SK-N-SH treated with all-trans-retinoic acid at 6 μM for 48 hours (cell line): ENCODE measurements at regions not wholly inside any gene's neighbourhood (a gene's known extent, or its start where the extent isn't known, plus 50 kb on each side); places are given as distances from the start of the nearest gene placed in this dataset.

Experiments used
- ATAC-seq: fragments of 200-7000 bp; cut with Tn5 transposase; 3 replicates; pipeline ENCODE4 v1.9.1; 2020; ENCODE audit warnings: mild to moderate bottlenecking, moderate library complexity
- ARNTL ChIP-seq: fragments of 450-650 bp; formaldehyde crosslinking; IDR thresholded peaks from 2 replicates; pipeline ENCODE4 v1.5.0; 2020; ENCODE audit warnings: low read depth, mild to moderate bottlenecking, moderate library complexity, borderline replicate concordance
- BACH2 ChIP-seq: fragments of 250-450 bp; sonication (Bioruptor Pico); IDR thresholded peaks from 2 replicates; pipeline ENCODE4 v1.9.0; 2021; ENCODE audit warnings: mild to moderate bottlenecking, borderline replicate concordance
- CREB5 ChIP-seq: fragments of 250-450 bp; sonication (Bioruptor Pico); IDR thresholded peaks from 2 replicates; pipeline ENCODE4 v1.5.1; 2020; ENCODE audit warnings: low read depth, mild to moderate bottlenecking, moderate library complexity
- CSDC2 ChIP-seq: fragments of 250-450 bp; sonication (Bioruptor Pico); IDR thresholded peaks from 2 replicates; pipeline ENCODE4 v1.5.0; 2020; ENCODE audit warnings: mild to moderate bottlenecking, moderate library complexity
- CSRNP3 ChIP-seq: fragments of 250-450 bp; sonication (Bioruptor Pico); IDR thresholded peaks from 2 replicates; pipeline ENCODE4 v1.5.1; 2021; ENCODE audit warnings: mild to moderate bottlenecking, moderate library complexity
- ESRRG ChIP-seq: fragments of 250-450 bp; sonication (Bioruptor Pico); IDR thresholded peaks from 2 replicates; pipeline ENCODE4 v1.6.1; 2021; ENCODE audit warnings: mild to moderate bottlenecking
- GLIS3 ChIP-seq: fragments of 250-450 bp; sonication (Bioruptor Pico); IDR thresholded peaks from 2 replicates; pipeline ENCODE4 v1.5.0; 2020; ENCODE audit warnings: mild to moderate bottlenecking, moderate library complexity
- ISL1 ChIP-seq: fragments of 250-450 bp; sonication (Bioruptor Pico); IDR thresholded peaks from 2 replicates; pipeline ENCODE4 v2.1.2; 2022; ENCODE audit warnings: mild to moderate bottlenecking, moderate library complexity
- OSR1 ChIP-seq: fragments of 250-450 bp; sonication (Bioruptor Pico); IDR thresholded peaks from 2 replicates; pipeline ENCODE4 v1.8.0; 2022; ENCODE audit warnings: moderate library complexity, mild to moderate bottlenecking, inconsistent platforms
- PATZ1 ChIP-seq: fragments of 250-450 bp; sonication (Bioruptor Pico); IDR thresholded peaks from 2 replicates; pipeline ENCODE4 v1.8.0; 2020; ENCODE audit warnings: mild to moderate bottlenecking, moderate library complexity, borderline replicate concordance
- POU6F1 ChIP-seq: fragments of 250-450 bp; sonication (Bioruptor Pico); IDR thresholded peaks from 2 replicates; pipeline ENCODE4 v1.8.0; 2021; ENCODE audit warnings: low read depth, mild to moderate bottlenecking, moderate library complexity, borderline replicate concordance
- PPARA ChIP-seq: fragments of 250-450 bp; sonication (Bioruptor Pico); IDR thresholded peaks from 2 replicates; pipeline ENCODE4 v1.5.0; 2020; ENCODE audit warnings: mild to moderate bottlenecking, borderline replicate concordance
- RARB ChIP-seq: fragments of 250-450 bp; sonication (Bioruptor Pico); IDR thresholded peaks from 2 replicates; pipeline ENCODE4 v1.8.0; 2021; ENCODE audit warnings: mild to moderate bottlenecking, moderate library complexity
- SNAI2 ChIP-seq: fragments of 250-450 bp; sonication (Bioruptor Pico); IDR thresholded peaks from 2 replicates; pipeline ENCODE4 v1.5.0; 2020; ENCODE audit warnings: mild to moderate bottlenecking, moderate library complexity
- TCF4 ChIP-seq: fragments of 250-450 bp; sonication (Bioruptor Pico); IDR thresholded peaks from 2 replicates; pipeline ENCODE4 v1.8.0; 2021; ENCODE audit warnings: mild to moderate bottlenecking, moderate library complexity, borderline replicate concordance
- TOX ChIP-seq: fragments of 250-450 bp; sonication (Bioruptor Pico); IDR thresholded peaks from 2 replicates; pipeline ENCODE4 v1.8.0; 2021; ENCODE audit warnings: mild to moderate bottlenecking, moderate library complexity, borderline replicate concordance
- ZC3H10 ChIP-seq: fragments of 250-450 bp; sonication (Bioruptor Pico); IDR thresholded peaks from 2 replicates; pipeline ENCODE4 v1.5.1; 2021; ENCODE audit warnings: mild to moderate bottlenecking, moderate library complexity
- ZFP3 ChIP-seq: fragments of 250-450 bp; sonication (Bioruptor Pico); IDR thresholded peaks from 2 replicates; pipeline ENCODE4 v1.5.0; 2020; ENCODE audit warnings: mild to moderate bottlenecking, moderate library complexity
- ZFP30 ChIP-seq: fragments of 450-650 bp; formaldehyde crosslinking; IDR thresholded peaks from 2 replicates; pipeline ENCODE4 v1.5.0; 2022; ENCODE audit warnings: mild to moderate bottlenecking, moderate library complexity
- ZNF565 ChIP-seq: fragments of 450-650 bp; formaldehyde crosslinking; conservative IDR thresholded peaks from 2 replicates; pipeline ENCODE4 v1.5.0; 2020; ENCODE audit warnings: low read depth, mild to moderate bottlenecking, moderate library complexity
- ZNF70 ChIP-seq: fragments of 450-650 bp; formaldehyde crosslinking; IDR thresholded peaks from 2 replicates; pipeline ENCODE4 v1.5.0; 2020; ENCODE audit warnings: mild to moderate bottlenecking, moderate library complexity
- ZNF8 ChIP-seq: fragments of 450-650 bp; formaldehyde crosslinking; IDR thresholded peaks from 2 replicates; pipeline ENCODE4 v1.5.0; 2020; ENCODE audit warnings: mild to moderate bottlenecking, moderate library complexity

- TF ChIP-seq ZFP30: no peak
- no peak for TF ChIP-seq TCF4 (CRISPR knock-in tag)
- TF ChIP-seq GLIS3 (CRISPR knock-in tag): no peak
- no peak for TF ChIP-seq ZFP3 (CRISPR knock-in tag)
- no peak for TF ChIP-seq POU6F1
- TF ChIP-seq ZNF8 (CRISPR knock-in tag): no peak
- ATAC-seq: no peak
These were observed 130.3 kb upstream of the DPYD start for GRCh38 chr1:98051065-98051675.

GRCh38 chr1:98049370-98050135 is 128.7 kb upstream of the DPYD start:
- ATAC-seq: peak; percentile 46
- TF ChIP-seq ZFP30 (no peak), ISL1 (CRISPR knock-in tag) (no peak), ESRRG (CRISPR knock-in tag) (no peak), ARNTL (CRISPR knock-in tag) (no peak)
- TF ChIP-seq, all 23 proteins: peak for 0

GRCh38 chr1:98048751-98049325 is 128.0 kb upstream of the DPYD start:
- TF ChIP-seq BACH2 (CRISPR knock-in tag) (no peak), ZNF8 (CRISPR knock-in tag) (no peak), ZFP30 (no peak), SNAI2 (CRISPR knock-in tag) (no peak), POU6F1 (no peak), CSRNP3 (no peak), ZNF565 (no peak), PATZ1 (CRISPR knock-in tag) (no peak), PPARA (no peak), ZFP3 (CRISPR knock-in tag) (no peak), ESRRG (CRISPR knock-in tag) (no peak), TOX (CRISPR knock-in tag) (no peak)
- TF ChIP-seq, all 23 proteins: peak for 0
- peak; percentile 2 for ATAC-seq

- ATAC-seq: peak; percentile 71
- TF ChIP-seq ZFP30: no peak
- peak; percentile 76 for TF ChIP-seq ZFP3 (CRISPR knock-in tag)
- TF ChIP-seq ZNF565: no peak
- TF ChIP-seq TOX (CRISPR knock-in tag): no peak
- TF ChIP-seq ZNF8 (CRISPR knock-in tag): no peak
- TF ChIP-seq ZC3H10: no peak
- no peak for TF ChIP-seq RARB (CRISPR knock-in tag)
- no peak for TF ChIP-seq CREB5 (CRISPR knock-in tag)
- TF ChIP-seq GLIS3 (CRISPR knock-in tag): no peak
- TF ChIP-seq CSDC2: peak; percentile 71; the same call in 1 of the 2 replicates
- TF ChIP-seq TCF4 (CRISPR knock-in tag): no peak
- no peak for TF ChIP-seq ESRRG (CRISPR knock-in tag)
- TF ChIP-seq ISL1 (CRISPR knock-in tag): 0 out of 2 replicates have a peak, but pooled peaks have one; percentile 32
- no peak for TF ChIP-seq POU6F1
- no peak for TF ChIP-seq ZNF70 (CRISPR knock-in tag)
- no peak for TF ChIP-seq OSR1 (CRISPR knock-in tag)
- TF ChIP-seq SNAI2 (CRISPR knock-in tag): peak; percentile 92
- TF ChIP-seq CSRNP3: no peak
These were observed 127.4 kb upstream of the DPYD start for GRCh38 chr1:98048244-98048643.
